A673 (cell line): ENCODE measurements at regions not wholly inside any gene's neighbourhood (a gene's known extent, or its start where the extent isn't known, plus 50 kb on each side); places are given as distances from the start of the nearest gene placed in this dataset.

Source experiments
- EZH2 ChIP-seq: fragments of 200-600 bp; sonication (generic); IDR thresholded peaks from 2 replicates; pipeline ENCODE4 v1.6.1; 2017; ENCODE audit warnings: borderline replicate concordance, low read depth, mild to moderate bottlenecking, mixed read lengths, antibody characterized with exemption, low read length; ENCODE audit not compliant: poor library complexity, severe bottlenecking
- TF ChIP-seq, protein P1 (sequence below): fragments of 300-800, 200-600 bp; sonication (generic); conservative IDR thresholded peaks from 2 replicates; pipeline ENCODE4 v1.5.1; 2017; ENCODE audit warnings: low read depth, mild to moderate bottlenecking, antibody characterized with exemption, low read length, moderate library complexity, mixed read lengths

DNA sequence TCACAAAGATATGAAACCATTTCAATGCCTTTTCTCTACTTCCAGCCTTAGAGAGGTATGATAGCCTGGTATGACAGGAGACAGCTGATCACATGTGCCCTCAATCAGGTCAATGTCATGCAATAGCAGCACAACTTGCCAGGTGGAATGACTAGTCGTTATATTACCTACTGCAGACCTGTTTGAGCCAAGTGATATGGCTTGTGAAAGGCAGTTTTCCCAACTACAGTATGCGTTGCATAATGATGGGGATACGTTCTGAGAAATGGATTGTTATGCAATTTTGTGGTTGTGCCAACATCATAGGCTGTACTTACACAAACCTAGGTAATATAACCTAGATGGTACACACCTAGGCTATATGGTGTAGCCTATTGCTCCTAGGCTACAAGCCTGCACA, 262.8 kb downstream of the ICOS start:
- TF ChIP-seq, protein P1, sequence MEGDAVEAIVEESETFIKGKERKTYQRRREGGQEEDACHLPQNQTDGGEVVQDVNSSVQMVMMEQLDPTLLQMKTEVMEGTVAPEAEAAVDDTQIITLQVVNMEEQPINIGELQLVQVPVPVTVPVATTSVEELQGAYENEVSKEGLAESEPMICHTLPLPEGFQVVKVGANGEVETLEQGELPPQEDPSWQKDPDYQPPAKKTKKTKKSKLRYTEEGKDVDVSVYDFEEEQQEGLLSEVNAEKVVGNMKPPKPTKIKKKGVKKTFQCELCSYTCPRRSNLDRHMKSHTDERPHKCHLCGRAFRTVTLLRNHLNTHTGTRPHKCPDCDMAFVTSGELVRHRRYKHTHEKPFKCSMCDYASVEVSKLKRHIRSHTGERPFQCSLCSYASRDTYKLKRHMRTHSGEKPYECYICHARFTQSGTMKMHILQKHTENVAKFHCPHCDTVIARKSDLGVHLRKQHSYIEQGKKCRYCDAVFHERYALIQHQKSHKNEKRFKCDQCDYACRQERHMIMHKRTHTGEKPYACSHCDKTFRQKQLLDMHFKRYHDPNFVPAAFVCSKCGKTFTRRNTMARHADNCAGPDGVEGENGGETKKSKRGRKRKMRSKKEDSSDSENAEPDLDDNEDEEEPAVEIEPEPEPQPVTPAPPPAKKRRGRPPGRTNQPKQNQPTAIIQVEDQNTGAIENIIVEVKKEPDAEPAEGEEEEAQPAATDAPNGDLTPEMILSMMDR, result no peak
- TF ChIP-seq EZH2, result no peak
